H9 (cell line): ENCODE measurements at regions not wholly inside any gene's neighbourhood (a gene's known extent, or its start where the extent isn't known, plus 50 kb on each side); places are given as distances from the start of the nearest gene placed in this dataset.

Experiments used
- DNase-seq: peaks from one replicate; pipeline ENCODE4 v3.0.0-alpha.2; 2017
- H2AFZ ChIP-seq: one replicate; pipeline ENCODE4 v1.6.1; 2013; ENCODE audit warnings: mild to moderate bottlenecking, low read length, control low read depth, moderate library complexity
- H2AK5ac ChIP-seq: 2 replicates; pipeline ENCODE4 v1.6.1; 2013; ENCODE audit warnings: low read length, control low read depth, mixed read lengths; ENCODE audit not compliant: insufficient read length
- H2BK120ac ChIP-seq: one replicate; pipeline ENCODE4 v1.6.1; 2013; ENCODE audit warnings: low read depth, mild to moderate bottlenecking, low read length, control low read depth, inconsistent platforms; ENCODE audit not compliant: poor library complexity, severe bottlenecking
- H2BK12ac ChIP-seq: 2 replicates; pipeline ENCODE4 v1.6.1; 2013; ENCODE audit warnings: low read length, control low read depth, mixed read lengths, low read depth; ENCODE audit not compliant: insufficient read length
- H2BK15ac ChIP-seq: 2 replicates; pipeline ENCODE4 v1.6.1; 2013; ENCODE audit warnings: low read depth, low read length, control low read depth
- H2BK20ac ChIP-seq: one replicate; pipeline ENCODE4 v1.6.1; 2013; ENCODE audit warnings: low read depth, mild to moderate bottlenecking, low read length, control low read depth, inconsistent platforms; ENCODE audit not compliant: poor library complexity, severe bottlenecking
- H2BK5ac ChIP-seq: 2 replicates; pipeline ENCODE4 v1.6.1; 2013; ENCODE audit warnings: low read length, control low read depth, mixed read lengths; ENCODE audit not compliant: insufficient read length
- H3K14ac ChIP-seq: 2 replicates; pipeline ENCODE4 v1.6.1; 2013; ENCODE audit warnings: low read length, control low read depth; ENCODE audit not compliant: insufficient read depth
- H3K18ac ChIP-seq: 2 replicates; pipeline ENCODE4 v1.6.1; 2013; ENCODE audit warnings: low read depth, mild to moderate bottlenecking, mixed read lengths, low read length, control low read depth; ENCODE audit not compliant: insufficient read length
- H3K23ac ChIP-seq: 2 replicates; pipeline ENCODE4 v1.6.1; 2013; ENCODE audit warnings: low read length, control low read depth, mixed read lengths, low read depth; ENCODE audit not compliant: insufficient read length
- H3K23me2 ChIP-seq: 2 replicates; pipeline ENCODE4 v1.6.1; 2013; ENCODE audit warnings: low read depth, mild to moderate bottlenecking, mixed read lengths, low read length, control low read depth; ENCODE audit not compliant: insufficient read length, poor library complexity, severe bottlenecking
- H3K27ac ChIP-seq: 2 replicates; pipeline ENCODE4 v1.5.1; 2013; ENCODE audit warnings: low read length, control low read depth, mixed read lengths, low read depth; ENCODE audit not compliant: insufficient read length
- H3K27me3 ChIP-seq: 2 replicates; pipeline ENCODE4 v1.6.1; 2013; ENCODE audit warnings: low read length, control low read depth, inconsistent platforms; ENCODE audit not compliant: insufficient read depth
- H3K4ac ChIP-seq: 2 replicates; pipeline ENCODE4 v1.6.1; 2013; ENCODE audit warnings: low read depth, mild to moderate bottlenecking, control low read depth, inconsistent platforms, low read length, moderate library complexity
- H3K4me1 ChIP-seq: 2 replicates; pipeline ENCODE4 v1.6.1; 2013; ENCODE audit warnings: low read length, control low read depth, inconsistent platforms; ENCODE audit not compliant: insufficient read depth
- H3K4me2 ChIP-seq: 2 replicates; pipeline ENCODE4 v1.6.1; 2013; ENCODE audit warnings: low read length, control low read depth, mixed read lengths; ENCODE audit not compliant: insufficient read length, insufficient read depth
- H3K56ac ChIP-seq: 2 replicates; pipeline ENCODE4 v1.6.1; 2013; ENCODE audit warnings: low read depth, mild to moderate bottlenecking, mixed read lengths, low read length, control low read depth; ENCODE audit not compliant: insufficient read length
- H3K79me1 ChIP-seq: 2 replicates; pipeline ENCODE4 v1.6.1; 2013; ENCODE audit warnings: low read depth, mild to moderate bottlenecking, moderate library complexity, low read length, control low read depth, inconsistent platforms; ENCODE audit not compliant: insufficient read depth, poor library complexity, severe bottlenecking
- H3K79me2 ChIP-seq: 2 replicates; pipeline ENCODE4 v1.6.1; 2013; ENCODE audit warnings: low read length, control low read depth, inconsistent platforms; ENCODE audit not compliant: insufficient read depth
- H3K9ac ChIP-seq: 2 replicates; pipeline ENCODE4 v1.6.1; 2013; ENCODE audit warnings: low read length, control low read depth, mixed read lengths; ENCODE audit not compliant: insufficient read length; ENCODE audit errors: extremely low read depth
- H3K9me3 ChIP-seq: one replicate; pipeline ENCODE4 v1.6.1; 2013; ENCODE audit warnings: low read depth, low read length, inconsistent platforms; ENCODE audit not compliant: control insufficient read depth
- H3T11ph ChIP-seq: one replicate; pipeline ENCODE4 v1.6.1; 2013; ENCODE audit warnings: mild to moderate bottlenecking, low read length, control low read depth, inconsistent platforms
- H4K20me1 ChIP-seq: one replicate; pipeline ENCODE4 v1.6.1; 2013; ENCODE audit not compliant: control insufficient read depth, insufficient read length, insufficient read depth
- H4K5ac ChIP-seq: 2 replicates; pipeline ENCODE4 v1.6.1; 2013; ENCODE audit warnings: low read depth, mild to moderate bottlenecking, mixed read lengths, low read length, control low read depth; ENCODE audit not compliant: insufficient read length
- H4K8ac ChIP-seq: replicated peaks from 2 replicates; pipeline ENCODE4 v1.6.1; 2013; ENCODE audit warnings: low read length, control low read depth, mixed read lengths, low read depth; ENCODE audit not compliant: insufficient read length
- H4K91ac ChIP-seq: 2 replicates; pipeline ENCODE4 v1.6.1; 2013; ENCODE audit warnings: low read depth, mild to moderate bottlenecking, moderate library complexity, mixed read lengths, low read length, control low read depth; ENCODE audit not compliant: insufficient read length
- H3K27ac Mint-ChIP-seq, 3 experiments: 2 replicates in 2 of 3; 3 replicates in 1 of 3; pipeline ENCODE4 v1.8.0; 2020 to 2021; ENCODE audit warnings: mixed read lengths in 3 of 3, mild to moderate bottlenecking in 1 of 3, moderate library complexity in 1 of 3
- H3K27me3 Mint-ChIP-seq: 2 replicates; pipeline ENCODE4 v1.8.0; 2021; ENCODE audit warnings: low read depth, mild to moderate bottlenecking, moderate library complexity, mixed read lengths
- H3K36me3 Mint-ChIP-seq, 3 experiments: 2 replicates in 2 of 3; 3 replicates in 1 of 3; pipeline ENCODE4 v1.8.0; 2020 to 2021; ENCODE audit warnings: low read depth in 3 of 3, mixed read lengths in 3 of 3; ENCODE audit not compliant: insufficient read depth in 1 of 3
- H3K4me1 Mint-ChIP-seq, 2 experiments: 2 replicates each; pipeline ENCODE4 v1.8.0; 2020; ENCODE audit warnings: mixed read lengths in 2 of 2
- H3K4me3 Mint-ChIP-seq, 2 experiments: 2 replicates in 1 of 2; 3 replicates in 1 of 2; pipeline ENCODE4 v1.8.0; 2020 to 2021; ENCODE audit warnings: mild to moderate bottlenecking in 2 of 2, mixed read lengths in 2 of 2, moderate library complexity in 1 of 2
- H3K9me3 Mint-ChIP-seq, 2 experiments: 2 replicates in 1 of 2; 3 replicates in 1 of 2; pipeline ENCODE4 v1.8.0; 2020; ENCODE audit warnings: mild to moderate bottlenecking in 2 of 2, mixed read lengths in 2 of 2, moderate library complexity in 1 of 2
- CTCF ChIP-seq: fragments of 200-600 bp; sonication (generic); conservative IDR thresholded peaks from 3 replicates; pipeline ENCODE4 v1.8.0; 2021; ENCODE audit warnings: antibody characterized with exemption, mild to moderate bottlenecking
- WGBS: extraction: QIAGEN DNeasy Blood & Tissue Kit; methylation state at CpG from one replicate; pipeline ENCODE4 v1.1.7; 2013; ENCODE audit warnings: missing lambda C conversion rate, low lambda C conversion rate, mixed read lengths; ENCODE audit not compliant: insufficient read length; ENCODE audit errors: extremely low coverage; 5-methylcytosine and 5-hydroxymethylcytosine counted together

DNA sequence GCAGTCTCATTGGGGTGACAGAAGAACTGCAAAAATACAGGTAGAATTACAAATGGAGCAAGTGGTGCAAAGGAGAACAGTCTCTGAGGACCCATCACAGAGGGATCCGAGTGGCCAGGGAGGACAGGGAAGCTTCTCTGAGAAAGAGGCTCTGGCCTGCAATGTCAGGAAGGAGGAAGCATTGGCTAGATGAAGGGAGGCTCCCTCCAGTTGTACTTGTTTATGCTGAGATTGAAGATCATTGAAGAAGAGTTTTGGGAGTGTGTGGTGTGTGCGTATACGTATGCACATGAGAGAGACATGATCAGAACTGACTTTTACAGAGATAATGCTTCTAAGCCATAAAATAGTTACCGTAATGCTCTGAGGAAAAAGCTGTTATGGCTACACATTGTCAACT is 274.7 kb upstream of the FZD8 start:
- H4K8ac ChIP-seq = no peak overlapping the region
- no peak overlapping the region for H2BK15ac ChIP-seq
- no peaks in the 10 kb centered on the region for H3K36me3 Mint-ChIP-seq
- H3K18ac ChIP-seq = no peak overlapping the region
- H3K27me3 ChIP-seq = no peaks in the 10 kb centered on the region
- no peak overlapping the region for H2BK120ac ChIP-seq
- no peak overlapping the region for H3K27ac ChIP-seq
- H2BK12ac ChIP-seq = no peak overlapping the region
- H3K79me1 ChIP-seq = no peaks in the 10 kb centered on the region
- no peaks in the 10 kb centered on the region for H3K4me1 ChIP-seq
- no peaks in the 10 kb centered on the region for H3K27me3 Mint-ChIP-seq
- H3K4ac ChIP-seq = no peak overlapping the region
- DNase-seq = no peak
- no peaks in the 10 kb centered on the region for H3K23me2 ChIP-seq
- WGBS = no CpG with 5 or more reads among the region's 4 CpGs
- H3K9me3 Mint-ChIP-seq = no peaks in the 10 kb centered on the region
- no peak overlapping the region for H2BK20ac ChIP-seq
- peaks cover 6 to 13% of the 10 kb centered on the region in 2 experiments for H3K4me1 Mint-ChIP-seq
- no peaks in the 10 kb centered on the region for H4K20me1 ChIP-seq
- no peaks in the 10 kb centered on the region for H3K9me3 ChIP-seq
- H3K4me2 ChIP-seq = no peak overlapping the region
- H3K79me2 ChIP-seq = no peaks in the 10 kb centered on the region
- H3K9ac ChIP-seq = no peak overlapping the region
- no peak overlapping the region for H3K27ac Mint-ChIP-seq
- no peak overlapping the region for H4K91ac ChIP-seq
- no peak overlapping the region for H3K4me3 Mint-ChIP-seq
- no peak overlapping the region for H2AK5ac ChIP-seq
- TF ChIP-seq CTCF = 0 out of 3 replicates have a peak, but pooled peaks have one; percentile 33
- no peak overlapping the region for H2BK5ac ChIP-seq
- H4K5ac ChIP-seq = no peak overlapping the region
- no peak overlapping the region for H3T11ph ChIP-seq
- H3K56ac ChIP-seq = no peak overlapping the region
- H3K14ac ChIP-seq = no peak overlapping the region
- H2AFZ ChIP-seq = no peak overlapping the region
- H3K23ac ChIP-seq = no peak overlapping the region
